ENCODE measurements at regions not wholly inside any gene's neighbourhood (a gene's known extent, or its start where the extent isn't known, plus 50 kb on each side); places are given as distances from the start of the nearest gene placed in this dataset.

GRCh38 chr13:72151241-72151640, 284.2 kb upstream of the DACH1 start:
- TF ChIP-seq CTCF (CRISPR knock-in tag; IDR thresholded peaks at IDR 0.05): no peak
- no peak for TF ChIP-seq NFIC (IDR thresholded peaks at IDR 0.05; ENCODE audit: low read length)
- TF ChIP-seq CREB1 (IDR thresholded peaks at IDR 0.05): no peak
- no peak for TF ChIP-seq CREB1 (CRISPR knock-in tag; IDR thresholded peaks at IDR 0.05)
- no peak for TF ChIP-seq YY1 (IDR thresholded peaks at IDR 0.05; ENCODE audit: insufficient read depth, insufficient replicate concordance, low read depth, low read length)
- TF ChIP-seq PBX3 (CRISPR knock-in tag; IDR thresholded peaks at IDR 0.05; ENCODE audit: borderline replicate concordance): no peak
- no peak for TF ChIP-seq RAD21 (CRISPR knock-in tag; IDR thresholded peaks at IDR 0.05)
- TF ChIP-seq HNRNPUL1 (IDR thresholded peaks at IDR 0.05; ENCODE audit: low read depth, low read length): no peak
- TF ChIP-seq ZNF572 (CRISPR knock-in tag; IDR thresholded peaks at IDR 0.05): no peak
- TF ChIP-seq IKZF1 (IDR thresholded peaks at IDR 0.05): no peak
- no peak for TF ChIP-seq ZBTB1 (CRISPR knock-in tag; IDR thresholded peaks at IDR 0.05; ENCODE audit: borderline replicate concordance)
- TF ChIP-seq MAZ (IDR thresholded peaks at IDR 0.05; ENCODE audit: borderline replicate concordance, low read depth, low read length): no peak
- no peak for TF ChIP-seq MAZ (CRISPR knock-in tag; IDR thresholded peaks at IDR 0.05; ENCODE audit: low read depth)
- no peak for TF ChIP-seq GATAD2A (CRISPR knock-in tag; IDR thresholded peaks at IDR 0.05)
- TF ChIP-seq JUNB (CRISPR knock-in tag; IDR thresholded peaks at IDR 0.05; ENCODE audit: borderline replicate concordance): no peak
